Urothelium cell line (cell line): ENCODE measurements at regions not wholly inside any gene's neighbourhood (a gene's known extent, or its start where the extent isn't known, plus 50 kb on each side); places are given as distances from the start of the nearest gene placed in this dataset.

ENCODE experiments used
- DNase-seq: peaks from one replicate; pipeline ENCODE4 v3.0.0; 2011; ENCODE audit warnings: low spot score, mixed read lengths
- FAIRE-seq: peaks from 2 replicates; lab custom pipeline; 2011; peaks lifted over from hg19 to GRCh38; lab: Jason Lieb, UNC

DNA sequence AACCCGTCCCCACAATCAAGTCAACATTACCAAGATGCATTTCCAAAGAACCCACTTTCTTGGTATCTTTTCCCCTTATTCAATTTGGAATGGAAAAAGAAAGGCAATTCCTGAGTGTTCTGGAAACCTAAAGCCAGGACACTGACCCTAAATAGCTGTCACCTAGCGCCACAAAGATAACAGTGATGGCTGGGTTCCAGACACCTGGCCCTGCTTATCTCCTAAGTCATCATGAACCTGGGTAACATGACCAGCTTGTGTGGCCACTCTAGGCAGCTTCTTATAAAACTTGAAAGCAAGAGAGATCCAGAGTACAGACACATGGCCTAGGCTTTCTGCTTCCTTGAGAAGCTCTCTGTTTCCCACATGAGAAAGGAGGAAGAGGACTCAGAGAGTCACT lies 95.4 kb downstream of the BOD1L2 start:
- DNase-seq (no peak), FAIRE-seq (no peak)

GRCh38 chr18:57243624-57244179 lies 96.8 kb downstream of the BOD1L2 start:
- FAIRE-seq (no peak), DNase-seq (no peak)

DNA sequence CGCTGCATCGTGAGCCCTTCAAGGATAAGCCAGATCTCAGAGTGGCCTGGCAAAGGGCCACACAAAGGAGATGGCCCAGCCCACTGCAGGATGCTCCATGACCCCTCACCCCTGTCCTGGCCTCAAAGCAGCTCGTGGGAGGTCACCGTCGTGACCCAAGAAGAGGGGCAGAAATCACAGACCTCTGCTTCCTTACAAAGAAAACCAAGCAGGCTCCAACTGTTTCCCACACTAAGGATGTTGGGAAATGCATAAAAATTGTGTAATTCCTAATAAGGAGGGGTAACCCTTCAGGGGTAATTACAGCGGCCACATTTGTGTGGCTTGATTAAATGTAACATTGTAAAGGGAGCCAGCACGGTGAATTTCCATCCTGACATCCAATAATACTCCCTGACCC lies 102.3 kb downstream of the BOD1L2 start:
- FAIRE-seq, result no peak
- no peak for DNase-seq

GRCh38 chr18:57249883-57250282 lies 102.5 kb upstream of the ST8SIA3 start:
- no peak for FAIRE-seq

GRCh38 chr18:57251747-57252146 lies 100.6 kb upstream of the ST8SIA3 start:
- DNase-seq (no peak), FAIRE-seq (no peak)

More at GRCh38 chr18:57249883-57250282, 102.5 kb upstream of the ST8SIA3 start:
- DNase-seq, result no peak

- FAIRE-seq (no peak), DNase-seq (no peak)
Measured at GRCh38 chr18:57253903-57254302, 98.5 kb upstream of the ST8SIA3 start.

DNA sequence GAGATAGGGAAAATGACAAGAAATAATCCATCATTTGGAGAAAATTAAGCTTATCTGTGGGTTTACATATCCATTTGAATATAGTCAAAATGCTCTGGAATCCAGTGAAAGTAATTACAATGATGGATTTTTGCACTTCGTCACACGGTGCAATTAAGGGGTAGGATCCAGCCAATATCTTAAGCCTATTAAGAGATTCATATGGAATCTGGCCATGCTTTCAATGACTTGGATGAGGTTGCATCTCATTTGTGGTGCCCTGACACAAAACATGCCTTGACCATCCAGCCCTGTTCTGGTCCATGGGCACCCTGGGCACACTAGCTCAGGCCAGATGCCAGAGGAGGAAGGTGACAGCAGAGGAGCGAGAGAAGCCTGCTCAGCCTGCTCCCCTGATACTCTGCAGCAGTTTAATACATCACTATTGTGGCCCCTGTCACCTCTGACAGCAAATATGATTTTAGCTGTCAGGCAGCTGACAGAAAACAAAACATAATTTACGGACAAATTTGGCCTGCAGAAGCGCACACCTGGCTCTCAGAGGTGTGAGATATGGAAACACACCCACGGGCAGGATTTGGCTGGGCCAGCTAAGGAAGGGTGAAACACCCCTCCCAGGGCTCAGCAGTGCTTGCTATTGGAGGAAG lies 94.1 kb upstream of the ST8SIA3 start:
- DNase-seq (no peak), FAIRE-seq (no peak)

- FAIRE-seq (no peak), DNase-seq (no peak)
Measured at GRCh38 chr18:57267368-57267925, 84.9 kb upstream of the ST8SIA3 start.

DNA sequence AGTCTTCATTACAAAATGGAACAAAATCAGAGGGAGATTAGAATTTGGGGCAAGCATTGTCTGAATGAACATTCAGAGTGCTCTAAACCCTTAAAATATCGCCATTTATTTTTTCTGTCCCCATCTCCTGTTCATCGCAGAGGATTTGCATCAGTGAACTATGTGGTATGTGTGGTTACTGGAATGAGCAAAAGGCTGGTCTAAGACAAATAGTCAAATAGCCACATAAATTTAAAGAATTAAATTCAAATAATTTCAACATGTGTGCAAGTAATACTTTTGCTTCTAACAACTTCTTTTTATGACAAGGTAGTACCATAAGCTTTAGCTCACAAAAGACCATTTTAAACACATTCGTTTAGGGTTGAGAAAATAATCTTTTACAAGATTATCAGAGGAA lies 82.6 kb upstream of the ST8SIA3 start:
- FAIRE-seq, result no peak
- DNase-seq, result no peak

DNA sequence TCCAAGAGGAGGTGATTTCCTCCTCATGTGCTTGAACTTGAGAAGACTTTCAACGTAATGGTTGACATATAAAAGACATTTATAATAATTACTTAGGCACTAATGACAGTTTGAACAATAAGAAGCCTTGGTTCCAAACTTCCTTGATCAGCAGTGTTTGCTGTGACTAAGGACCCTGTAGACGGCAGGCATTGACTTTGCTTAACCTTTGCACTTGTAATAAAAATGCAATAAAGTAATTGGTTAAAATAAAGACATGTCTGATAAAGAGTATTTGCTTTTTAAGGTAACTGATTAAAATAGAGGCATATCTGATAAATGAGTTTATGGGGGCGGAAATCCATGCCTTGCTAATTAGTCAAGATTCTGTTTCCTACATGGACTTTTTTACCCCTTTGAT lies 82.2 kb upstream of the ST8SIA3 start:
- no peak for FAIRE-seq
- DNase-seq, result no peak

- FAIRE-seq, result no peak
Measured at GRCh38 chr18:57273194-57273593, 79.2 kb upstream of the ST8SIA3 start.

GRCh38 chr18:57275111-57275510 lies 77.2 kb upstream of the ST8SIA3 start:
- no peak for FAIRE-seq
- DNase-seq, result no peak

More at GRCh38 chr18:57273194-57273593, 79.2 kb upstream of the ST8SIA3 start:
- DNase-seq, result no peak

- FAIRE-seq (no peak), DNase-seq (no peak)
Measured at GRCh38 chr18:57276829-57277228, 75.5 kb upstream of the ST8SIA3 start.

- no peak for FAIRE-seq
- no peak for DNase-seq
Measured at GRCh38 chr18:57278933-57279332, 73.4 kb upstream of the ST8SIA3 start.

DNA sequence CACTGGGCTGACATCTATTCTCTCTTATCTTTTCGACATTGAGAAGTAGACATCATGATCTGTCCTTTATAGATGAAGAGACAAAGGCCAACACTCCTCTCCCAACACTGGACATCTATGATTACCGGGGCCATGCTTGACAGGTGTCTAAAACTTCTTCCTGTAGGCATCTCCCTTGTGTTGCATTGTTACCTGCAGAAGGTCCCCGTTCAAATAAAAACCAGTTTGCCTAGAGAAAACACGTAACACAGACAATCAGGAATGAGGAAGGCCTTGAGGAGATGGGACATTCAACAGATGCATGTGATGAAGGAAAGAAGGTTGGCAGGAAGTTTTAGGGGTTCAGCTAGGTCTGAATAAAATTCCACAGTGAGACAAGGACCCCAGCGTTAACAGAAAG lies 70.8 kb upstream of the ST8SIA3 start:
- no peak for FAIRE-seq
- no peak for DNase-seq

DNA sequence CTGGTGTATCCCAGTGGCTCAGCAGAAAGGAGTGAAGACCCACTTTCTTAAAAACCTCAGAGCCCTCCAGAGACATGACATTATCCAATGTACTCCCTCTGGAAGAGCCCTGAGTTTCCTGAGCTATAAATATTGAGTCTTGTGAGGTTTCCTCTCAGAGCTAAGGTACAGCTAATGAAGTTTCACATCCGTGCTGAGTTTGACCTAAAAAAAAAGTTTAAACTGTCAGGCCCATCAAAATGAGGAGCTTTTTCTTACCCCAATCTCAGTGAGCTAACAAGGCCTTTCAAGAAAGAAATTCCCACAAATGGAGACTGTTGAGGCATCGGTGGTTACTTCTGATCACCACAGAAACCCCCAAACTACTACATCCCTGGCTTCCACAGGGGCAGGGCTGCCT lies 65.4 kb upstream of the ST8SIA3 start:
- no peak for DNase-seq
- no peak for FAIRE-seq

DNA sequence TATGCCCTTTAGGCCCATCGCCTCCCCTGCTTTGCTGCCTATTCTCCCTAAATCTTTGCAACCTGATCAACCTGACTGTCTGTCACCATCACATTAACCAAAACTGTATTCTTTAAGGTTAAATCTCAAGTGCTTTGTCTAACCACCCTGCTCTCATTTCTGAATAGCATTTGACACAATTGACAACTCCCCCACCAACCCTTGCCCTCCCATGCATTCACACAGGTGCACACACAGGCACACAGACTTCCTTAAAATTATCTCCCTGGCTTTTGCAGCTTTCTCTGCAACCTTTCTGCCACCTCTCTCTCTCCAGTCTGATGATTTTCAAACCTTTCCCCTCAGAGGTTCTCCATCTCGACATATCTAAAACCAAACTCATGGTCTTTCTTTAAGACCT lies 64.6 kb upstream of the ST8SIA3 start:
- FAIRE-seq (no peak), DNase-seq (no peak)

- FAIRE-seq, result no peak
Measured at GRCh38 chr18:57294547-57294946, 57.8 kb upstream of the ST8SIA3 start.

GRCh38 chr18:57296336-57296735 lies 56.0 kb upstream of the ST8SIA3 start:
- FAIRE-seq, result no peak
- no peak for DNase-seq

More at GRCh38 chr18:57294547-57294946, 57.8 kb upstream of the ST8SIA3 start:
- DNase-seq, result no peak

- FAIRE-seq, result no peak
- DNase-seq, result no peak
Measured at GRCh38 chr18:57297306-57297705, 55.1 kb upstream of the ST8SIA3 start.

DNA sequence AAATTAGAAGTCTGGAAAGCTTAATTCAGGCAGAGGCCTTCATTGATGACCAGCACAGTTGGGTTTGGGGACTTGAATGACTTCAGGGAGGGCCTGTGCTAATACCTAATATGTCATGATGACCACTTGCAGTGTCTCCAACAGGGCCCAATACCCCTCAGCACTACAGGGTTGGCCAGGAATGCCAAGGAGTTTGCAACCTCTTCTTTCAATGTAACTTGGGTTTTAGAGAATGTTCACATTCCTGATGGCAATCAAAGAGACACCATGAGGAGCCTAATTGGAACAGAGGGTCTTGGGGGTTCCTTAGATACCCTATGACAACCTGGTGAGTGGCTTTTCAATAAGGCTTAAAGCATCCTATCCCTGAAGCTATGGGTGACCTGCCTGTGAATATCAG lies 52.4 kb upstream of the ST8SIA3 start:
- DNase-seq, result no peak
- FAIRE-seq, result no peak
